ENCODE measurements at regions not wholly inside any gene's neighbourhood (a gene's known extent, or its start where the extent isn't known, plus 50 kb on each side); places are given as distances from the start of the nearest gene placed in this dataset.

GRCh38 chr11:98710986-98711385, 309.8 kb upstream of the CNTN5 start:
- Histone ChIP-seq H2AFZ (ENCODE audit: insufficient read depth, low read depth, low read length, poor library complexity, severe bottlenecking) (no peak overlapping the region), H3K9ac (ENCODE audit: low read length) (no peak overlapping the region), H3K4me1 (ENCODE audit: control insufficient read depth in 2 of 2, insufficient read depth in 2 of 2, low read length in 2 of 2) (no peaks in the 10 kb centered on the region), H3K9me3 (ENCODE audit: control extremely low read depth in 1 of 3, control insufficient read depth in 2 of 3, insufficient read depth in 1 of 3, low read length in 2 of 3) (peaks cover 0 to 1% (median 0%) of the 10 kb centered on the region in 3 donors), H4K20me1 (ENCODE audit: control insufficient read depth, insufficient read depth, low read length, poor library complexity, severe bottlenecking) (no peaks in the 10 kb centered on the region), H3K36me3 (replicated peaks in 1 of 2; ENCODE audit: control extremely low read depth in 1 of 2, control insufficient read depth in 1 of 2, extremely low read depth in 1 of 2, insufficient read depth in 2 of 2, low read length in 1 of 2) (no peaks in the 10 kb centered on the region), H3K4me3 (ENCODE audit: control extremely low read depth in 1 of 5, extremely low read depth in 1 of 5, insufficient read depth in 1 of 5, low read depth in 2 of 5, low read length in 4 of 5) (no peak overlapping the region), H3K27me3 (replicated peaks in 1 of 4; ENCODE audit: control extremely low read depth in 1 of 4, control insufficient read depth in 3 of 4, insufficient read depth in 4 of 4, low read length in 3 of 4) (no peaks in the 10 kb centered on the region), H3K4me2 (replicated peaks; ENCODE audit: low read depth, low read length, poor library complexity, severe bottlenecking) (no peak overlapping the region), H3K27ac (ENCODE audit: low read length in 2 of 2) (no peak overlapping the region), H3K79me2 (ENCODE audit: control insufficient read depth, insufficient read depth, low read length) (no peaks in the 10 kb centered on the region)
- no peaks in the 10 kb centered on the region for H3K27me3 Mint-ChIP-seq
- H3K4me1 Mint-ChIP-seq = no peaks in the 10 kb centered on the region
- H3K9me3 Mint-ChIP-seq (ENCODE audit: insufficient read depth) = peaks cover 13% of the 10 kb centered on the region
- intact Hi-C loops (cut with micrococcal nuclease) = no loop called here
- no peak overlapping the region for H3K27ac Mint-ChIP-seq
- DNase-seq (no peak), ATAC-seq (ENCODE audit: low read depth) (no peak)
- TF ChIP-seq EZH2 (IDR thresholded peaks at IDR 0.05; ENCODE audit: borderline replicate concordance, insufficient read depth, low read depth, low read length, poor library complexity, severe bottlenecking) (no peak), CTCF (IDR thresholded peaks at IDR 0.05) (no peak)
- H3K4me3 Mint-ChIP-seq = no peak overlapping the region
- 100% methylated on average over 2 of the region's 5 CpGs for WGBS (ENCODE audit: insufficient coverage)
- POLR2A ChIA-PET = no interaction called here
- CTCF ChIA-PET = no interaction called here

- H3K4me3 ChIP-seq (ENCODE audit: control extremely low read depth in 1 of 5, extremely low read depth in 1 of 5, insufficient read depth in 1 of 5, low read depth in 2 of 5, low read length in 4 of 5) = no peak overlapping the region
- ATAC-seq (ENCODE audit: low read depth) = no peak
- no peaks in the 10 kb centered on the region for H3K27me3 Mint-ChIP-seq
- no peak overlapping the region for H3K9ac ChIP-seq (ENCODE audit: low read length)
- no peak for DNase-seq
- no peaks in the 10 kb centered on the region for H3K36me3 ChIP-seq (replicated peaks in 1 of 2; ENCODE audit: control extremely low read depth in 1 of 2, control insufficient read depth in 1 of 2, extremely low read depth in 1 of 2, insufficient read depth in 2 of 2, low read length in 1 of 2)
- intact Hi-C loops (cut with micrococcal nuclease) = no loop called here
- H3K4me1 ChIP-seq (ENCODE audit: control insufficient read depth in 2 of 2, insufficient read depth in 2 of 2, low read length in 2 of 2) = no peaks in the 10 kb centered on the region
- H3K4me3 Mint-ChIP-seq = no peak overlapping the region
- no peaks in the 10 kb centered on the region for H3K79me2 ChIP-seq (ENCODE audit: control insufficient read depth, insufficient read depth, low read length)
- ChIA-PET POLR2A (no interaction called here), CTCF (no interaction called here)
- no peaks in the 10 kb centered on the region for H3K9me3 ChIP-seq (ENCODE audit: control extremely low read depth in 1 of 3, control insufficient read depth in 2 of 3, insufficient read depth in 1 of 3, low read length in 2 of 3)
- no peak overlapping the region for H3K4me2 ChIP-seq (replicated peaks; ENCODE audit: low read depth, low read length, poor library complexity, severe bottlenecking)
- no peak overlapping the region for H2AFZ ChIP-seq (ENCODE audit: insufficient read depth, low read depth, low read length, poor library complexity, severe bottlenecking)
- TF ChIP-seq EZH2 (IDR thresholded peaks at IDR 0.05; ENCODE audit: borderline replicate concordance, insufficient read depth, low read depth, low read length, poor library complexity, severe bottlenecking) (no peak), CTCF (IDR thresholded peaks at IDR 0.05) (no peak)
- no peak overlapping the region for H3K27ac Mint-ChIP-seq
- no peaks in the 10 kb centered on the region for H3K4me1 Mint-ChIP-seq
- no peak overlapping the region for H3K27ac ChIP-seq (ENCODE audit: low read length in 2 of 2)
- no peaks in the 10 kb centered on the region for H4K20me1 ChIP-seq (ENCODE audit: control insufficient read depth, insufficient read depth, low read length, poor library complexity, severe bottlenecking)
- H3K9me3 Mint-ChIP-seq (ENCODE audit: insufficient read depth) = no peaks in the 10 kb centered on the region
- no peaks in the 10 kb centered on the region for H3K27me3 ChIP-seq (replicated peaks in 1 of 4; ENCODE audit: control extremely low read depth in 1 of 4, control insufficient read depth in 3 of 4, insufficient read depth in 4 of 4, low read length in 3 of 4)
- WGBS (ENCODE audit: insufficient coverage) = no CpG with 5 or more reads among the region's 3 CpGs
Observed at GRCh38 chr11:98720951-98721350, 299.8 kb upstream of the CNTN5 start.
